ENCODE measurements at regions not wholly inside any gene's neighbourhood (a gene's known extent, or its start where the extent isn't known, plus 50 kb on each side); places are given as distances from the start of the nearest gene placed in this dataset.
"Not testable (repeated sequence)": the region's sequence is repeated elsewhere in the genome, so short reads cannot be mapped to it uniquely, and the experiment has no call there.

GRCh38 chr2:34652636-34653035, 1053.5 kb upstream of the FAM98A start:
- DNase-seq, result no peak

- no peak for DNase-seq
Measured at GRCh38 chr2:34646901-34647300, 1047.8 kb upstream of the FAM98A start.

DNA sequence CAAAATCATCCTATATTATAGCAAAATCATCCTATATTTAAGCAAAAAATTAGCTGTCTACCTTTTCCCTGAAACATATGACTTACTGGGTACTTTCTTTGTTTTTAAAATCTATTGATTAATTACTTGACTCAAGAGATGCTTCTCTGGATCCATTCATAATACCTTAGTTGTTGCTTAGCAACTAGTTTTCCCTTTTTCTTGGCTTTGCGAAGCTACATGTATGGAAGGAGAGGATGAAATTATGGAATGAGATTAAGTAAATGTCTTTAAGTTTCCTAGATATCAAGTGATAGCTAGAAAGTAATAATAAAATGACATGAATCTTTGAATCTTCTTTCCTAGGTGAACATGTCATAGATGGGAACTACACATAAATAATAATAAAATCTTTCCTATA, 1033.2 kb upstream of the FAM98A start:
- no peak for DNase-seq

- DNase-seq, result no peak
Measured at GRCh38 chr2:34627003-34627402, 1027.9 kb upstream of the FAM98A start.

- DNase-seq, result no peak
Measured at GRCh38 chr2:34604164-34604563, 1005.1 kb upstream of the FAM98A start.

DNA sequence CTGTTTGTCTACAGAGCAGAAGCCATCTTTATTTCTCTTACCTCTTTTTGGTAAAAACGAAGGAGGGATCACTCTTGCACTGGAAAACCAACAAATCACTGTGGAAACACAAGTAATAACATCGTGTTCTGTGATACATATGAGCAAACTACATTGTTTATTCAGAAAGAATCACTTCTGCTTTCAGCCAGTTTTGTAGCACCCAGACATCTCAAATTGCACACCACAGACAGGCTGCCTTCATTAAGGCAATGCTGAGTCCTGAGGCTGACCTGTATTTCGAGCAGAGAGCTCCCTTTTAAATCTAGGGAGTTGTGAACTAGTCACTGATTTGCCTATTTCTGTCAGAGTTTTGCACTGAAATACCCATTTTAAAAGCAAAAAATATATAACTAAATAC, 1003.2 kb upstream of the FAM98A start:
- DNase-seq, result no peak

DNA sequence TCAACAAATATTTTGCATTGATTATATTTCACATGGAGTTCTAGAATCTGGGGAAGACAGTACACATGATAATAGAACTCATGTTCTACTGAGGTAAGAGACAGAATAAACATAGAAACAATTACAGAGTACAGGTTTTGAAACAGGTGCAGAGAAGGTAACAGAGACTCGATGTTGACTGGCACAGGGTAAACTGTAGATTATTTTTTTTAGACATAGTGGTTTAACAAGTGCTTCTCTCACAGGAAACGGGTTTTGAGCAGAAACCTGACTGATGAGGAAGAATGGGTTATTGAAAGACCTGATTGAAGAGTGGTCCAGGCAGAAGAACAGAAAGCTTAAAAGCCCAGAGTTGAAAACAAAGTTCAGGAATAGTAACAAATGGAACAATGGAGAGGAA, 1002.5 kb upstream of the FAM98A start:
- DNase-seq, result no peak

DNA sequence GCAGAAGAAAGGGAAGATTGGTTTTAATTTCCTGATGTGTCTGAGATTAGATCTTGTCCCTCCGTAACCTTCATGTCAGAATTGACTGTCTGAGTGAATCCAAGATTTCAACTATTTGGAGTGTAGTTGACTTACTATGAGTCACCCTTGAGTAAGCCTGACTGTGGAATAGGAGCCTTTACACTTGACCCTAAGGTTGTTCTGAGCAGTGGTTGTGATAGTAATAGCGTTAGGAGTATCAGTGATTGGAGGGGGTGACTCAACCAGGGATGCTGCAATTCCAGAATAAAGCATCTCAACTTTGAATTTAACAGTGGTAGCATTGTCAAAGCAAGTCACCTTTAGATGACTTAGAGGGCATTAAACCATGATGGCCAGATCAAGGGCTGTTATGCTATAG, 979.5 kb upstream of the FAM98A start:
- DNase-seq, result no peak

DNA sequence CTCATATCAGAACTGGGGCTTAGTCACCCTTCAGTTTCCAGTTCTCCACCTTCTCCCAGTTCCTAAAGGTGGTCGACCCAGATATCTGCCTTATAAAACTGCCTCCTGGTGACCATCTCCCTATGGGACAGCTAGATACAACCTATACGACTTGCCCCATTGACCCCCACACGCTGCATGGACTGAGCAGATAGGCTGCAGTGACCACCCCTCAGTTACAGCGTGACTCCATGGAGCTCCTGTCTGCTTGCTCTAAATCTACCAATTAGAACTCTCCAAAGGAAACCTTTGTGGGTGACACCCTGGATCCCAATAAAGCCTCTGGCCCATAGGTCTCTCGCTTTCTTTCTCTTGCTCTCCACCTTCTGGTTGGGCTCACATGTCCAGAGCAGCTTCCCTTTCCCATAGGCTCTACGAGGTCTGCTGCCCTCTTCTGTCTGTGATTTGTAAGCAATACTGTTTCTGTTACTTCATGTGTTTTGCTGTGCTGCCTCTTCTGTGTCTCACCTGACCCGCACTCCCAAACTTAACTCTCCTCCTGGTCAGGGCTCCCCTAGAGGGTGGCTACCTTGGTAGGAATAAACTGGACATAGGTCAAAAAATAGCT, 971.3 kb upstream of the FAM98A start:
- DNase-seq, result no peak

GRCh38 chr2:34567128-34567527, 968.0 kb upstream of the FAM98A start:
- no peak for DNase-seq

DNA sequence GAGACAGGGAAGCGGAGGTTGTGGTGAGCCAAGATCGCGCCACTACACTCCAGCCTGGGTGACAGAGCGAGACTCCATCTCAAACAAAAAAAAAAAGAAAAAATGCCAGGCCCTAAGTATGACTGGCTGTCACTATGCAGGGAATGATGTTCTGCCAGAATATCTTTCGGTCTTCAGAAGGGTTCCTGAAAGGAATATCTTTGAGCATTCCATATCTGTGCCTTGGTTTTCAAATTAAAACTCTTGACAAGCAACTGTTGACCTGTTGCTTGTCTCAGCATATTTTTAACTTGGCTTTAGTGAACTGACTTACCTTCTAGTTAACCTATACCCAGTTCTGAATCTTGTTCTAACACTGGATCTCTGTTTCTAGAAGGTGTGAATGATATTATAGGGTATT, 953.2 kb upstream of the FAM98A start:
- DNase-seq, result no peak

DNA sequence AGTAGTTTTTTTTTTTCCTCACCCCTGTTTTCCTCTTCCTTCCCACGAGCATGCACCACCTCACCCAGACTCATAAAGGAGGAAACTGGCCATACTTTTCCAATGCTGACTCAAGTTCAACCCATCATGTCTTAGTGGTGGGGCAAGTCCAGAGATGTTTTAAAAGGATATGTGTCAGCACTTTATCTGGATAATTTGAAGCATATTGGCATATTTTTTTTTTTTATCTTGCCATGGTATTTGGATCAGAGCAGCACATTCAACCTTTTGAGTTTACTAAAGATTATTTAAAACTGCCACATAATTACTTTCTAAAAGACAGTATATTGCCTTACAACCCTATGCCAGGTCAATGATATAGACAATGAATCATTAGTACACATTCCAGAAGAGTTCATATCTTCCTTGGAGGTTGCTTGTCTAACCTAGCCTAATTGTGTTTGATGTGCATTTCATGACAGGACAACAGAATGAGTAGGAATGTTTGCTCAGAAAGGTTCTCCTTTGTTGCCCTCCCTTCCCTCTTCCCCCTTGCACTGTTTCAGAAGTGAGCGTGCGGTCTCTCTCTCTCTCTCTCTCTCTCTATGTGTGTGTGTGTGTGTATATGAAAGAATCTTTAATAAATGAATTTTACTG, 950.7 kb upstream of the FAM98A start:
- DNase-seq, result no peak

GRCh38 chr2:34547900-34548299, 948.8 kb upstream of the FAM98A start:
- DNase-seq, result no peak

DNA sequence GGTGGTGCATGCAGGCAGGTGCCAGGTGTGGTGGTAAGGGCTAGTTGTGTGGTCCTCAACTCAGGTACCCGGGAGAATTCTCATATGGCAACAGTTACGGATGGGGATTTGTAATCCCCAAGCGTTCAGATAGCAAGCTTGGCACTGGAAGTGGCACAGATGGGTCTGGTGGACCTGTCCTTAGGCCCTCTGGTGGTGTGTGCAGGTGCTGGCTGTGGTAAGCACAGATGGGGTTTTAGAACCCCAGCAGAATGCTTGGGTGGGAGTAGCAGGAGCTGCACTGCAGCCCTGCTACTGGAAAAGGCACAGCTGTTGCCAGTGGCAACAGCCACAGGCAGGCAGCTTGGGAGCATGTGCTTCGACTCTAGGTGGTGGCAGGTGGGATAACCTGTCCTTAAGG, 948.2 kb upstream of the FAM98A start:
- DNase-seq, result no peak

- no peak for DNase-seq
Measured at GRCh38 chr2:34545486-34546136, 946.5 kb upstream of the FAM98A start.

DNA sequence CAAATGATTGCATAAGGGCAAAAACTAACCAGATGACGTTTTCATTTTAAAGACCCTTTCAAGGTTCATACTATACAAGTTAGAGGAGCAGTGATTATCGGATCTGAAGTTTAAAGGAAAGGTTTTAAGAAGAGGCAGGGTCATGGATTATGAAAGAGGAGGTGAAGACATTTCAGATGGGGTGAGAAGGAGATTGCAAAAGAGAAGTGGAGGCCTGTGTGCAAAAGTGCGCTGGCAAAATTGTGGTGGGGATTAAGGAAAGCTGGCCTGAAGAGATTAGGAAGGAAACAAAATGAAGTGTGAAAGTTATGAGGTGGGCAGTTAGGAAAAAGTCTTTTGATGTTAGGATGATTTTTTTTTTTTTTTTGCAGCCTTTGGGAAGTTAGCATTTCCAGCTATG, 935.7 kb upstream of the FAM98A start:
- DNase-seq, result no peak

DNA sequence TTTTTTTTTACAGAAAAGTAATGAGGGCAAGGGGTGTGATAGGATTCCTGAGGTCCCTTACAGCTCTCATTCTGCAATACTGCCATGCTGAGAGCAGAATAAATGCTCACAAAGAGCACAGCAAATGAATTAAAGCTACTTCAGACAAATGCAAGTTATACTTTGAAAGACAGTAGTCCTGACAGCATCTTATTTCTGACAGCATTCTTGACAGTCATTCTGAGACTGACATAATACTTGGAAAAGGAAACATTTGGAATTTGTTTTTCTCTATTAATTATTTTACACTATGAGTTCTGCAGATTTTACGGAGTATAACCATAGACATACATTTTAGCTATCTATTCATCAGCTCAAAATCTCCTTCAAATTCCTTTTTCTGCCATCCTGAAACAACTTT, 935.2 kb upstream of the FAM98A start:
- DNase-seq, result no peak

GRCh38 chr2:34533585-34534183, 934.6 kb upstream of the FAM98A start:
- no peak for DNase-seq

- DNase-seq, result no peak
Measured at GRCh38 chr2:34529965-34530364, 930.9 kb upstream of the FAM98A start.

- DNase-seq, result no peak
Measured at GRCh38 chr2:34523958-34524514, 924.9 kb upstream of the FAM98A start.

DNA sequence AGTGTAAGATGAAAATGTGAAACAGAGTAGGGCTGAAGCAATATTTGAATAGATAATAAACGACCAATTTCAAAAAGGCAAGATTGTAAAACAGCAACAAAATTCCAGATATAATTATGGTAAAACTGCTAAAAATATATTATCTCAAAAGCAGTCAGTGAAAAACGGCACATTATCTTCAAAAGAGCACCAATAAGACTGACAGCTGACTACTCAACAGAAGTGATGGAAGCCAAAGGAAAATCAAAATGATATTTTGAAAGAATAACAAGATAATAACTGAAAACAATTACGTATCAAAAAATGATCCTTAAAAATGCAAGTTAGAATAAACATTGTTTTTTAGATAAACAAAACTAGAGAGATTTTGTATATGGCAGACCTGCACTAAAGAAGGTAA, 920.6 kb upstream of the FAM98A start:
- no peak for DNase-seq

- DNase-seq, result no peak
Measured at GRCh38 chr2:34498561-34498960, 899.5 kb upstream of the FAM98A start.

DNA sequence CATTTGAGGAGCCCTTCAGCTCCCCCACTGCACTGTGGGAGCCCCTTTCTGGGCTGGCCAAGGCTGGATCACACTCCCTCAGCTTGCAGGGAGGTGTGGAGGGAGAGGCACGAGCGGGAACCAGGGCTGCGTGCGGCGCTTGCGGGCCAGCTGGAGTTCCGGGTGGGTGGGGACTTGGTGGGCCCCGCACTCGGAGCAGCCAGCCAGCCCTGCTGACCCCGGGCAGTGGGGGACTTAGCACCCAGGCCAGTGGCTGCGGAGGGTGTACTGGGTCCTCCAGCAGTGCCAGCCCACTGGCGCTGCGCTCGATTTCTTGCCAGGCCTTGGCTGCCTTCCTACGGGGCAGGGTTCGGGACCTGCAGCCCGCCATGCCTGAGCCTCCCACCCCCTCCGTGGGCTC, 895.1 kb upstream of the FAM98A start:
- DNase-seq, result not testable (repeated sequence)
